ENCODE measurements at regions not wholly inside any gene's neighbourhood (a gene's known extent, or its start where the extent isn't known, plus 50 kb on each side); places are given as distances from the start of the nearest gene placed in this dataset.

DNA sequence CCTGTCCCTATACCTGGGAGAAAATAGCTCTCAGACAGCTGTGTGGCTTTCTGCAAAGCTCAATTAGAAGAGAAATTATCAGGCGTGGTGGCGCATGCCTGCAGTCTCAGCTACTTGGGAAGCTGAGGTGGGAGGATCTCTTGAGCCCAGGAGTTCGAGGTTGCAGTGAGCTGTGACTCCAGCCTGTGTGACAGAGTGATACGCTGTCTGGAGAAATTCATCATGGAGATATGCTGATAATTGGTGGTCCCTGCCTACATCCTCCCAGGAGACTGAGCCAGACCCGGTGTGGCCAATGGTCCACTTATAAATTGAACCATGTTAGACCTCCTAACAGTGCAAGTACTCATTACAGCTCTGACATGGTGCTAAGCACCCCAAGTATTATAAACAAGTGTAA lies 58.7 kb upstream of the ZNF599 start:
- peaks cover 0 to under 1% (median 0%) of the 10 kb centered on the region in 4 donors for H3K4me1 ChIP-seq
- no peaks in the 10 kb centered on the region for H3K36me3 ChIP-seq
- TF ChIP-seq, protein P1, sequence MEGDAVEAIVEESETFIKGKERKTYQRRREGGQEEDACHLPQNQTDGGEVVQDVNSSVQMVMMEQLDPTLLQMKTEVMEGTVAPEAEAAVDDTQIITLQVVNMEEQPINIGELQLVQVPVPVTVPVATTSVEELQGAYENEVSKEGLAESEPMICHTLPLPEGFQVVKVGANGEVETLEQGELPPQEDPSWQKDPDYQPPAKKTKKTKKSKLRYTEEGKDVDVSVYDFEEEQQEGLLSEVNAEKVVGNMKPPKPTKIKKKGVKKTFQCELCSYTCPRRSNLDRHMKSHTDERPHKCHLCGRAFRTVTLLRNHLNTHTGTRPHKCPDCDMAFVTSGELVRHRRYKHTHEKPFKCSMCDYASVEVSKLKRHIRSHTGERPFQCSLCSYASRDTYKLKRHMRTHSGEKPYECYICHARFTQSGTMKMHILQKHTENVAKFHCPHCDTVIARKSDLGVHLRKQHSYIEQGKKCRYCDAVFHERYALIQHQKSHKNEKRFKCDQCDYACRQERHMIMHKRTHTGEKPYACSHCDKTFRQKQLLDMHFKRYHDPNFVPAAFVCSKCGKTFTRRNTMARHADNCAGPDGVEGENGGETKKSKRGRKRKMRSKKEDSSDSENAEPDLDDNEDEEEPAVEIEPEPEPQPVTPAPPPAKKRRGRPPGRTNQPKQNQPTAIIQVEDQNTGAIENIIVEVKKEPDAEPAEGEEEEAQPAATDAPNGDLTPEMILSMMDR (IDR thresholded peaks at IDR 0.05), result no peak
- TF ChIP-seq POLR2A (IDR thresholded peaks at IDR 0.05), result no peak
- no peak for DNase-seq
- H3K9me3 ChIP-seq, result no peaks in the 10 kb centered on the region
- H3K27me3 ChIP-seq, result no peaks in the 10 kb centered on the region
- no peak overlapping the region for H3K27ac ChIP-seq
- no peak overlapping the region for H3K4me3 ChIP-seq

GRCh38 chr19:34828156-34828555 lies 55.1 kb upstream of the ZNF599 start:
- Histone ChIP-seq H3K9me3 (no peaks in the 10 kb centered on the region), H3K36me3 (no peaks in the 10 kb centered on the region), H3K4me1 (no peaks in the 10 kb centered on the region), H3K27ac (no peak overlapping the region), H3K4me3 (no peak overlapping the region), H3K27me3 (no peaks in the 10 kb centered on the region)
- TF ChIP-seq POLR2A (IDR thresholded peaks at IDR 0.05), result no peak
- TF ChIP-seq, protein P1 (IDR thresholded peaks at IDR 0.05), result no peak
- no peak for DNase-seq

DNA sequence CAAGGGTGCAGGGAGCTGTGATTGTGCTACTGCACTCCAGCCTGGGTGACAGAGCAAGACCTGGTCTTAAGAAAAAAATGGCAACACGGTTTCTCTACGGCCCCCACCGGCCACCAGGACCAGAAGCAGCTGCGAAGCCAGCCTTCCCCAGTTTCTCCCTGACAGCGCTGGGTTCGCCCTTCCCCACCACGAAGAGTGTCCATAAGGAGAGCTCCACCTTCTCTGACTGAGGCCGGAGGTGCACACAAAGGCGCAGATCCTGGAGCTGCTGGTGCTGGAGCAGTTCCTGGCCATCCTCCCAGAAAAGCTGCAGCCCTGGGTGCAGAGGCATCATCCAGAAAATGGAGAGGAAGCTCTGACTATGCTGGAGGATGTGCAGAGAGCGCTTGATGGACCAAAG lies 52.2 kb upstream of the ZNF599 start:
- no peak overlapping the region for H3K27ac ChIP-seq
- no peaks in the 10 kb centered on the region for H3K4me1 ChIP-seq
- no peaks in the 10 kb centered on the region for H3K9me3 ChIP-seq
- DNase-seq, result no peak
- TF ChIP-seq, protein P1 (IDR thresholded peaks at IDR 0.05), result no peak
- no peak for TF ChIP-seq POLR2A (IDR thresholded peaks at IDR 0.05)
- no peak overlapping the region for H3K4me3 ChIP-seq
- H3K27me3 ChIP-seq, result no peaks in the 10 kb centered on the region
- no peaks in the 10 kb centered on the region for H3K36me3 ChIP-seq

DNA sequence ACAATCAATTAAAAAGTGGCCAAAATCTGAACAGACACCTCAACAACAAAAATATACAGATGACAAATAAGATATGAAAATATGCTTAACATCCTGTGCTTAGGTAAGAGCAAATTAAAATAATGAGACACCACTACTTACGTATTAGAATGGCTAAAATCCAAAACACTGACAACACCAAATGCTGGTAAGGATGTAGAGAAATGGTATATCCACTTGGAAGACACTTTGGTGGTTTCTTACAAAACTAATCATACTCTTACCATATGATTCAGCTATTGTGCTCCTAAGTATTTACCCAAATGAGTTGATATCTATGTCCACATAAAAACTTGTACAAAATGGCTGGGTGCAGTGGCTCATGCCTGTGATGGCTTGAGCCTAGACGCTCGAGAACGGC lies 51.7 kb upstream of the ZNF599 start:
- no peak overlapping the region for H3K27ac ChIP-seq
- no peaks in the 10 kb centered on the region for H3K9me3 ChIP-seq
- H3K4me1 ChIP-seq, result no peaks in the 10 kb centered on the region
- no peaks in the 10 kb centered on the region for H3K36me3 ChIP-seq
- no peak overlapping the region for H3K4me3 ChIP-seq
- TF ChIP-seq, protein P1 (IDR thresholded peaks at IDR 0.05), result no peak
- no peak for TF ChIP-seq POLR2A (IDR thresholded peaks at IDR 0.05)
- DNase-seq, result no peak
- no peaks in the 10 kb centered on the region for H3K27me3 ChIP-seq

All from Peyer's patch (tissue), 4 donors.